AG09319 (cell line): ENCODE measurements at regions not wholly inside any gene's neighbourhood (a gene's known extent, or its start where the extent isn't known, plus 50 kb on each side); places are given as distances from the start of the nearest gene placed in this dataset.

Source experiments
- DNase-seq: peaks from one replicate; pipeline ENCODE4 v3.0.0-alpha.2; 2010; ENCODE audit warnings: low read depth; ENCODE audit errors: extremely low read depth
- TF ChIP-seq, protein P1 (sequence below): IDR thresholded peaks from 2 replicates; pipeline ENCODE4 v1.5.1; 2011; ENCODE audit warnings: low read depth, mild to moderate bottlenecking, inconsistent platforms, low read length, moderate library complexity

- TF ChIP-seq, protein P1, sequence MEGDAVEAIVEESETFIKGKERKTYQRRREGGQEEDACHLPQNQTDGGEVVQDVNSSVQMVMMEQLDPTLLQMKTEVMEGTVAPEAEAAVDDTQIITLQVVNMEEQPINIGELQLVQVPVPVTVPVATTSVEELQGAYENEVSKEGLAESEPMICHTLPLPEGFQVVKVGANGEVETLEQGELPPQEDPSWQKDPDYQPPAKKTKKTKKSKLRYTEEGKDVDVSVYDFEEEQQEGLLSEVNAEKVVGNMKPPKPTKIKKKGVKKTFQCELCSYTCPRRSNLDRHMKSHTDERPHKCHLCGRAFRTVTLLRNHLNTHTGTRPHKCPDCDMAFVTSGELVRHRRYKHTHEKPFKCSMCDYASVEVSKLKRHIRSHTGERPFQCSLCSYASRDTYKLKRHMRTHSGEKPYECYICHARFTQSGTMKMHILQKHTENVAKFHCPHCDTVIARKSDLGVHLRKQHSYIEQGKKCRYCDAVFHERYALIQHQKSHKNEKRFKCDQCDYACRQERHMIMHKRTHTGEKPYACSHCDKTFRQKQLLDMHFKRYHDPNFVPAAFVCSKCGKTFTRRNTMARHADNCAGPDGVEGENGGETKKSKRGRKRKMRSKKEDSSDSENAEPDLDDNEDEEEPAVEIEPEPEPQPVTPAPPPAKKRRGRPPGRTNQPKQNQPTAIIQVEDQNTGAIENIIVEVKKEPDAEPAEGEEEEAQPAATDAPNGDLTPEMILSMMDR, result no peak
- no peak for DNase-seq
Observed at GRCh38 chr11:25655636-25656035, 676.3 kb upstream of the ANO3 start.

DNA sequence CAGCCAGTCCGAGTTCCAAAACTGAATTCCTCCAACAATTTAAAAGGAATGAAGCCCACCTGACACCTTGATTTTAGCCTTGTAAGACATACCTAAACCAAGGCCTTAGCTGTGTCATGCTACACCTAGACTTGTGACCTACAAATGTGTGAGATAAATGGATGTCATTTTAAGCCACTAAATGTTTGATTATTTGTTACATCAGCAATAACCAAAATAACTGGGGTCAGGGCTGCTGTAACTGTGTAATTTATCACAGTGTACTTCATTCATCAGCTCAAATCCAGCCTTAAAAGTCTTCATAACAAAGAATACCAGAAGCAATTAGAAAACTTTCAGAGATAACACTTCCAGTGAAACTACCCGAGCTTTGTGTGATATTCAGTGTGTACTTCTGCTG, 673.0 kb upstream of the ANO3 start:
- TF ChIP-seq, protein P1, result no peak
- no peak for DNase-seq

DNA sequence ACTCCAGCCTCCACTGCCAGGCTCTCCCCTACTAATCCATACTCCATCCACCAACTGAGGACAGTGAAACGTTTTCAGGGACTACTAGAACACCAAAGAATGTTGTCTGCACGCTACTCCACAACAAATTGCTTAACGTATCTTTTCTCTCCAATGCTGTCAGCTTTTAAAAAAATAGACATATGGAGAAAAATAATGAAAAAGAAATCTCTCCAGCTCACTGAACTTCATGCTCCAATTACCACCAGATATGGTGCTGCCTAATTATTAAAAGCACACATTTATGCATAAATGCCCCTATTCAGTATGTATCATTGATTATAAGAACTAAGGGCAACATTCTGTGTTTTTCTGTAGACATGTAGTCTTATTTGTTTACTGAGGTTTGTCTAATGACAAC, 672.2 kb upstream of the ANO3 start:
- TF ChIP-seq, protein P1, result no peak

GRCh38 chr11:25667871-25668270, 664.1 kb upstream of the ANO3 start:
- TF ChIP-seq, protein P1, result no peak
- no peak for DNase-seq

More for the DNA sequence above, 672.2 kb upstream of the ANO3 start:
- no peak for DNase-seq

DNA sequence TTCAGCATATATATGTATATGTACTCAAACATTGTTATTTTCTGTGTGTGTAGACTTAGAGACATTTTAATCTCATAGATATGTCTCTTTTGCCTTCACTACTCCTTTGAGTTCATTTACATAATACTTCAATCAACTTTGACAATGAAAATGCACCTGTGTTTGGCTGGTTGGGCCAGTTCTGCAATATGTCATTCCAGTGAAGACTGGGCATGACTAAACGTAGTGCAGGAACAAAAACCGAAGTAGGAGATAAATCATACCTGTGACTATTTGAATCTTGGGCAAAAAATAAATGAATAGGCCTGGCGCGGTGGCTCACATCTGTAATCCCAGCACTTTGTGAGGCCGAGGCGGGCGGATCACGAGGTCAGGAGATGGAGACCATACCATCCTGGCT, 640.0 kb upstream of the ANO3 start:
- DNase-seq, result no peak
- TF ChIP-seq, protein P1, result no peak

DNA sequence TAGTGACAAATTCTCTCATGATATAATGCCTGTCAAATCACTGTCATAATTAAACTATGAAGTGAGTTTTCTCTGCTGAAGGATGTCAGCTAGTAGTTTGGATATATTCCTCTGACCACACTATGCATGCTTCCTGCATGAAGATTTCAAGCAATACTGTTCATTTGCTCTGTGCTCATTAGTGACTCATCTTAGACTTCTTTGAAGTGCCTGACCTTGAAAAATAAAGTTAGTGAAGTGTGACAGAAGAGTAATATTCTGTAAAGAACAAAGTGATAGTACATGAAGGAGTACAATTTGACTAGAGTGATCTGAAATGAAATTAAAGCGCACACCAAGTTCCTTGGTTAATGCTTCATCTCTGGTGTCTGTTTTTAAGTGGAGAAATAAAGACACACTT, 629.5 kb upstream of the ANO3 start:
- TF ChIP-seq, protein P1, result no peak
- no peak for DNase-seq

GRCh38 chr11:25710975-25711374, 621.0 kb upstream of the ANO3 start:
- TF ChIP-seq, protein P1, result no peak

More at GRCh38 chr11:25710975-25711374, 621.0 kb upstream of the ANO3 start:
- no peak for DNase-seq
